ENCODE measurements at regions not wholly inside any gene's neighbourhood (a gene's known extent, or its start where the extent isn't known, plus 50 kb on each side); places are given as distances from the start of the nearest gene placed in this dataset.
"Not testable (repeated sequence)": the region's sequence is repeated elsewhere in the genome, so short reads cannot be mapped to it uniquely, and the experiment has no call there.

DNA sequence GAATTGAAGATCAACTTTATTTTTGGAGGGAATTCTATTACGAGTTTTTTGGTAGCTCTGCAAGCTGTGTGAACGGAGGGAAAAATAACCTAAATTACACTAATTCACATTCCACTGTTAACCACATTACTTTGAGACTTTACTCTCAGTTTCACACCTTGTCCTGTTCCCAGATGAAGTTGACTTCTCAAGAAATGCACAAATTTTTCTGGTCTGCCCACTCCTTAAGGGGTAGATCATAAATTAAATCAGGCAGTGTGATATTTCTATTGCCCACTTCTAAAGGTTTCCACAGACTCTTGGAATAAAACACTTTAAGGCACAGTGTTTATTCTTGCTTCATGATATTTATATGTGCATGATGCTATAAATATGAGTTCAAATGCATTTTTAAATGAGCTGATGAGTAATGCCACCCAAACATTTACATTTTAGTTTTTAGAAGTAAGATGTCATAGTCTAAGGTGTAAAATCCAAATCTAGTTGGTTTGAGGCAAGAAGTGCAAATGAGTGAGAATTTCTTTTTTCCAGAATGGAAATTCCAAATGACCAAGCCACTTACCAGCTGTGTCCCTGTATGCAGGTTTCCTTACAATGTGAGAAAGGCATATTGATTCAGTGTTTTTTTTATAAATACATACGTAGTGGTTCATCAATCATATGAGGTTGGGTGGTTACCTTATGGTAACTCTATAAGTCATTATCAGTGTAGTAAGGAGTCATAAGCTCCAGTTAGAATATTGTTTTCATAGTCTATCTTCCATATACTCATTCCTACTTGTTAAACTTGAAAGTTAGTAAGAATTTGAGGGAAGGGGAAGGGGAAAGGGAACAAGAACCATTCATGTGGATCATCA, 437.7 kb upstream of the MEF2C start:
- DNase-seq, result no peak

DNA sequence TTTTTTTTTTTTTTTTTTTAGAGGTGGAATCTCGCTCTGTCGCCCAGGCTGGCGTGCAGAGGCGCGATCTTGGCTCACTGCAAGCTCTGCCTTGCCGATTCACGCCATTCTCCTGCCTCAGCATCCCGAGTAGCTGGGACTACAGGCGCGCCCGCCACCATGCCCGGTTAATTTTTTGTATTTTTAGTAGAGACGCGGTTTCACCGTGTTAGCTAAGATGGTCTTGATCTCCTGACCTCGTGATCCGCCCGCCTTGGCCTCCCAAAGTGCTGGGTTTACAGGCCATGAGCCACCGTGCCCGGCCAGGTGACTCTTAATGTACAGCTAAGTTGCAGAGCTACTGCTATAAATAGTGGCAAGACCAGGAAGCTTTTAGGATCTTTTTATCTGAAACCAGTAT, 434.9 kb upstream of the MEF2C start:
- not testable (repeated sequence) for DNase-seq

DNA sequence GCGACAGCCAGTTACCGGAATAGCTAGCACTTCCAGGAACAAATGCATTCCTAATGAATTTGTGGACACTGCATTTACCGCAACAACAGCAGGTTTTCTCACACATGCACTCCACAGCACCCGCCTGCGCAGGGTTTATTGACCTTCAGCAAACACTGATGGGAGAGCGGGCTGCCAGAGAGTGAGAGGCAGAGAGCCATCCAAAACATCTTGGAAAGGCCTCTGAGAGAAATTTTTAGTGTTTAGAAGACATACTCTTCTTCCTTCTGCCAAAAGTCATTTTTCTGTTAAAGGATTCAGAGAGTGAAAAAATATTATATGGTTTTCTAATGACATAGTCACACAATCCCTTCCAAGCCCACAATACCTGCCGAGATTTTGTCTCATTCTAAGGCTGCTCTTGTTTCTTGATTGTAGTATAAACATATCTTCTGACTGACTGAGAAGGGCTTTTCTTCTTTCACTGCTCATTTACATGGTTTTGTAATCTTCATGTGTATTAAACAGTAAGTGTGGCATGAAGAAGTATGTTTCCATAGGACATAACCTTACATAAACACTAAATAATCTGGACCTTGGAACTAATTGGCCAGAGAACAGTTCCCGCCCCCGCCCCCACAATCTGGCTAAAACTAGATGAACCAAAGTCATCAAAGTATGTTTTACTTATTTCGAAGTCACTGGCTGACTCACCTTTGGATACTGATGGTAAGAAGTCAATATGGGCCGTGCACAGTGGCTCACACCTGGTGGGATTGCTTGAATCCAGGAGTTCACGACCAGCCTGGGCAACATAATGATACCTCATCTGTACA, 432.5 kb upstream of the MEF2C start:
- no peak for DNase-seq

DNA sequence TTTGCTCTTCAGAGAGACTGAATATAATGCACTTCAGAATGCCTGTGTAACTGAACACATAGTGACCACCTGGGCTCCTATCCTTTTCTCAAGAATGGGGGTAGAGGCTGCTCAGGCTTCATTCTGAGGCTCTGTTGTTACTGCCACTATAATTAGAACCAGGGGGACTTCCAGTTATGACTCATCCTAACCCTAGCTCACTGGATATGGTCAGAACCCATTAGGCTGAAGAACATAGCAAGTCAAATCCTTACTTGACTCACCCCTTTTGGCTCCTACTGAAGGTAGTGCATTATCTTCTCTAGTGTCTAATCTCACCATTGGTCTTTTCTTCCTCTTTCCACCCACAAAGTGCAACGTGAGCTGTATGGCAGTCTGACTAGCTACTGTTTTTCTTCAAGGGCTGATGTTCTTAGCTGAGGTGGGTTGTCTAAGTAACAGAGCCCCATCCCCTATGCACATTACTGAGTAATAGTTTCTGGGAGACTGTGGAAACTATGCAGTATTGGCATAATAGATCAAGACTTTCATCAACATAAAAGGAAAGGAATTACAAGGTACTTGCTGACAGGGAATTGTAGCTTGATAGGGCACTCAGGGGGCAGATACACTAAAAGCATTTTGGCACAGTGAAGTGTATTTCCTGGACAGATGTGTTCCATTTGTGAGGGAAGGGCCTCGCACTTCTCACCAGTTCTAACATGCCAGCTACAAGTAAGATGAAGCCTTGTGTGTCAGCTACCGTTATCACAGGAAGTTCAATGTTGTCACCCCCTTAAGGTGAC, 431.0 kb upstream of the MEF2C start:
- no peak for DNase-seq

DNA sequence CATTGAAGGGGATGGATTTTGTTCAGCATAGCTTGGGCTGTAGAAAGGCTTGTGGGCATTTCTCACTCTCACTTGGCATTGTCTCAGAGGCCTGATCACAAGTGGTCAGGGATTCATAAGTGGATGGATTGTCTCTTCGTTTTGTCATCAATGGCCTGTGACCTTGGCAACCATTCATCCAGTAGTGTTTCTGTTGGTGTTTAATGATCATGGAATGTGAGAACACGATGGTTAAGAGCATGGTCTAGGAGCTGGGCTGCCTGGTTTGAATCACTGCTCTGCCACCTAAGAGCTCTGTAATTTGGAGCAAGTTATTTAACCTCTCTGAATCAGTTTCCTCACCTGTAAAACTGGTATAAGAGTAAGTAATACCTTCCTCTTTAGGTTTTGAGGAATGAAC, 430.1 kb upstream of the MEF2C start:
- no peak for DNase-seq

DNA sequence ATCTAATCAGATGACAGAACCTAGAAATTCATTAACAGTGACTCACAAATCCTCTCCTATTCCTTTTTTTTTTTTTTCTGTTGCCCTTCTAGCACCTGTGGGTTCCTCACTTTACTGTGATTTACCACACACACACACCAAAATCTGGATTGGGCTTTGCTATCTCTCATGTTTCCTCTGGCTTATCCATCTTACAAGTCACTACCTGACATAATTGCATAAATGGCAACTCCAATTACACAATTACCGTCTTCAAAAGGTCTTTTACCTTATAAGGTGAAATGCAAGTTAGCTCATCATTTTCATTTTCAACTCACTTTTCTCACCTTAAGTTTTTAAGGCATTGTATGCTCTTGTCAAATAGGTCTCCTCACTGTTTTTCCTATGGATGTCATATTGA, 426.3 kb upstream of the MEF2C start:
- no peak for DNase-seq

DNA sequence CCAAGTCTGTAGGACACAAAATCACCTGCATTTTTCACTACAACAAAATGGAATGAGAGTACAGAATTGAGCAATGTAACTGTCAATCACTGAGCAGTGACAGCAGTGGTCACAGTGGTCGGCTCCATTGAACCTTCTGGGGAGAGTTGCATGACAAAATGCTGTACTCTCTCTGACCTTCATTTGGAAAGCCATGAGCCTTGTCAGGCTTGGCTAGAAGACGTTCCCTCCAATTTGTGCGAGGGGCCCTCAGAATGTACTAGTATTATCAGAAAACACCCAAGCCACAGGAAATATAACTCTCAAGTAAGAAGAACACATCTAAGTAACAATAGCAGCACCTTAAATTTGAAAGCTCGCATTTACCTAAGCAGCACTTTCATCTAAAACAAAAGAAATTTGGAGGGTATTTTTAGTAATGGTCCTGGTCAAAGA, 425.6 kb upstream of the MEF2C start:
- no peak for DNase-seq

DNA sequence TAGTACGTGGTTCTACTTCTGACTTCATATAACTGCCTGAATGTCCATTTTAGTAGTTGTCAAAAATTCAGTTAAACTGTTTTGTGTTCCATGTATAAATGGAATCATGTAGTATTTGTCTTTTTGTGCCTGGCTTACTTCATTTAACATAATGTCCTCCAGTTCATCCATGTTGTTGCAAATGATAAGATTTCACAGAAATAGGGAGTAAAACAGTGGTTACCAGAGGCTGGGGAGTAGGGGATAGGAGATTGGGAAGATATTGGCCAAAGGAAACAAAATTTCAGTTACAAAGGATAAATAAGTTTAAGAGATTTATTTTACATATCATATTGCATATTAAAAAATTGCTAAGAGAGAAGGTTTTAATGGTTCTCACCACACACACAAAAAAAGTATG, 425.0 kb upstream of the MEF2C start:
- no peak for DNase-seq

DNA sequence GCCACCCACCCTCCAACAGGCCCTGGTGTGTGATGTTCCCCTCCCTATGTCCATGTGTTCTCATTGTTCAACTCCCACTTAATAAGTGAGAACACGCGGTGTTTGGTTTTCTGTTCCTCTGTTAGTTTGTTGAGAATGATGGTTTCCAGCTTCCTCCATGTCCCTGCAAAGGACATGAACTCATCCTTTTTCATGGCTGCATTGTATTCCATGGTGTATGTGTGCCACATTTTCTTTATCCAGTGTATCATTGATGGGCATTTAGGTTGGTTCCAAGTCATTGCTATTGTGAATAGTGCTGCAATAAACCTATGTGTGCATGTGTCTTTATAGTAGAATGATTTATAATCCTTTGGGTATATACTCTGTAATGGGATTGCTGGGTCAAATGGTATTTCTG, 424.2 kb upstream of the MEF2C start:
- not testable (repeated sequence) for DNase-seq

DNA sequence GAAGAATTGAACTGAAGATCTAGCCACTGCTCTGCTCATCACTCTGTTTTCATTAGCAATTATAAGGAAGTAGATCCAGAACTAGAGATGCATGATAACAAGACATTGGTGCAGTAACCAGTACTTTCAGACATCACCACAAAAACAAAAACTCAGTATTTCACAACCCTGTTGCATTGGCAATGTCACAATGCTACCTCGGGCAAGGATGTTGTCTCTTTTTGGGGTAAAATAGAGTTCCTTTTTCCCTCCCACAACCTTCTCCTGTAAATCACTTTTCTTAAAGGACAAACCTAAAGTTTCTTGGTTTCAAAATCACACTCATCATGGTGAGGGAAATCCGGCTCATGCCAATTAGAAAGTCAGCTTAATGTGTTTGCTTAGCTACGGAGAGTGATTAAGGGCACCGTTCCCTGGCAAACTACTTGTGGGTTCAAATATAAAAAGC, 420.1 kb upstream of the MEF2C start:
- DNase-seq, result no peak

DNA sequence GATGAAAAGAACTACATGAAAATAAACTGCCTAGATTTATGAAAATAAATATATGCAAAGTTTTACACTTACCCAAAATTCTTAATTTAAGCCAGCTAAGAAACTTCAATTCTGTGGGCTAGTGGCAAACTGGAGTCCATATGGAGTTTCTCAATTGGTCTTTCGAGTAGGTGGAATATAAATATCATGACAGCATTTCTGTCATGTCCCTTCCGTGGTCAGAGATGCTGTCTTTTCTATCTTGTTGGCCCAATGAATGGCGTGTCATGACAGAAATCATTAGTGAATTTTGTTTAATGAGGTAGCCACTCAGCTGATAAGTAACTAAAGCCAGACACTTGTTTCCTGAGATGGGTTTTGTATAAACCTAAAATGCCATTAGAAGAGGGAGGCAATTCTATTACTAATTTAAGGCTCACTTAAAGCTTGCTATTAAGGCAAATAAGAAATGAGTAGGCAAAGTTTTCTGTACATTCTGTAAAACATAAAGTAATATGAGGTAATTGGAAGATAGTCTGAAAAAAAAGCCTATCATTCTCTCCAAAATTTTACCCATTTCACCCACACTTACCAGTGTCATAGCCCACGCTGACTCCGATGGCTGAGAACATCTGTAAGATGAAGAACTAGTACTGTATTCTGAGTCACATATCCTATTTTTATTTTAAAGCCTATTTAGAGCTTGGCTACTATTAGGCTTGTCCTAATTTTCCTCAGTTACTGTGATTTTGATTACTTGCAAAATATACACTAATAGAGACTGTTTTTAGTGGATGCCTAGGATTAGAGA, 419.3 kb upstream of the MEF2C start:
- DNase-seq, result no peak

DNA sequence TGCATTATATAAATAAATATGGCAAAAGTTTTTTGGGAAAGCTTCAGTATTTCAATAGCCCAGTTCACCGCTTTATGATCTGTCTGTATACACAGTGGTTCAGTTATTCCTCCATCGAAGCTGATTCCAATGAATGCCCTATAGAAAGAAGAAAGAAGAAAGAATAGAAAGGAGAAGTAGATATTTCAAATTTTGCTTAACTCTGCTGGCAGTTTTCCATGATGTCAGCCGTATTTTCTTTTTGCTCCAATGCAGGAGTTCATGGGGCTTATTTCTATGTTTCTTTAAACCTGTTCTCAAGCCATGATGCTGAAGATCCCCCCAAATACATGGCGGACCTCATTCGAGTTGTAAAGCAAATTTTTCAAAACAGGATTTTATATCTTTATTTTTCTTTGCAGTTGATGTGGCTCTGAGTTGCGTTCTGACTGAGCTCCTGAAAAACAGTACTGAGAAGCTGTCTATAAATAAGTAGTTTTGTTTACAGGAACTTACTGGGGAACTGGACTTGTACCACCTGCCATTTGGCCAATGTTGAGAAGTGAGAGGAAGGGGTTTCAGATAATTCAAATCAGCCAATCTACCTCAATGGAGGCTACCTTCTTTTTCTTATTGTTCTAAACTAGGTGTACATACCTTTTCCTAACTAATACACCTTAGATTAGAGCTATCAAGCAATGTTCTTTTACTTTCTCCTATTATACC, 418.5 kb upstream of the MEF2C start:
- DNase-seq, result no peak

DNA sequence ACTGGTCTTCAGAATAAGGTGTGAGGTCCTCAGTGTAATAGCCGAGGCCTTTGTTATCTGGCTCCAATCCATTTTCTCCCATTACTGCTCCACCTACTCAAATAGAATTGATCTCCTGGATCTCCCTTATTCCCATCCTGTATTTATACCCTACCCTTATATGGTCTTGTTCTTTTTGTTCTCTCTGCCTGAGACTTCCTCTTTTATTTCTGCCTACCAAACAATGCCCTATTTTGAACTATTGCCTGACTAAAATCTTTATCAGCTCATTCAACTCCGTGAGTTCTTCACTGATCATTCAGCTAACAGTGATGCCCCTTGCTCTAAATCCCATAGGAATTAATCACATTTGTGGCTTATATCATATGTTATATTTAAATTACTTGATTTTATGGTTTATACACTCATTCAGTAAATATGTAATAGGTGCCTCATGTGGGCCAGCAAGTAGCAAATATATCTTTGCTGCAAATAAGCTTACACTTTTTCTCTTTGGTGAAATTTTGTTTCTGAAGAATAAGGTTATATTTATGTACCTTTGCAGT, 417.5 kb upstream of the MEF2C start:
- no peak for DNase-seq

DNA sequence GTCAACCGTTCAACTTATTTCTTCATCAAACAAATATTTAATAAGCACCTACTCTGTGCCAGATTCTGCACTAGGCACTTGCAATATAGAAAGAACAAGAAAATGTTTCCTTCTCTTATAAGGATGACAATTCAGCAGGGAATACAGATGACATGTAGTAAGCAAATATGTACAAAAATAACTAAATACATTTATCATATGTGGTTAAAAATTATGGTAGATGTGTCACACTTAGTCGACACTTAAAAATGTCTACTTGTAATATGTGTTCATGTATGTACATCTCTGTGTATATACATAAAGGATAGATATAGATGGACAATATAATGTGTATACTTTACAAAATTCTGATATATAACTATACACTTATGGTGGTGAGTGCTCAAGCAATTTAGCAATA, 417.0 kb upstream of the MEF2C start:
- DNase-seq, result no peak

DNA sequence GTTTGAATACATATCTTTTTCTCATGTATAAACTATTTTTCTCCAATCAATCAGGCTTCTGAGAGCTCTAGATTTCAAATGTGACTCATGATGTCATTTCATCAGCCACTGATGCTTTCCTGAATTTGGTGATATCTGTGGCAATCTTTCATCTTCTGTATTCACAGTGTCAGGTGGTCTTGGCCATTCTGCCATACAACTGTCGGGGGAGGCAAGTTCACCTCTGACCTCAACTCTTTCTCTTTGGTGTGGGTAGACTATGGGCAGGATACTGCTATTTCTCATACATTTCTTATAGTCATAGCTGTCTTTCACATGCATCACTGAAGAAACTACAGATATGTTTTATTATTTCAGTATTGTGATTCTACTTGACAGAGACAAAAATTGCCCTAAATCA, 414.1 kb upstream of the MEF2C start:
- DNase-seq, result no peak

DNA sequence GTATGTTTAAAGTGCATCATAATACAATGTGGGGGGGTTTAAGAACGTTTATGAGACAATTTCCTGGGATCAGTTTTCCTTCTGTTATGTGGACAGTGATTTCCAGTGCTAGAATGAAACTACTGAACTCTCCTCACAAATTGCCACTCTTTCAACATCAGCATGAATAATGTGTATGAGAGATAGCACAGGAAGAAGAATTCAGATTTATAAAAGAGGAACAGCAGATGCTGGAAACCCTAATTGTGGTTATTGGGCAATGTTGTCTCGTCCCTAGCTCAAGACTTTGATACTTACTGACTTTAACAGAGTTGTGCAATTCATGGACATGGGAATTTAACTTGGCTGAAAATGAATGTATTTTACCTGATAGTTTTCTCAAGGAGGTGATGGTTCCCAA, 410.8 kb upstream of the MEF2C start:
- DNase-seq, result no peak

DNA sequence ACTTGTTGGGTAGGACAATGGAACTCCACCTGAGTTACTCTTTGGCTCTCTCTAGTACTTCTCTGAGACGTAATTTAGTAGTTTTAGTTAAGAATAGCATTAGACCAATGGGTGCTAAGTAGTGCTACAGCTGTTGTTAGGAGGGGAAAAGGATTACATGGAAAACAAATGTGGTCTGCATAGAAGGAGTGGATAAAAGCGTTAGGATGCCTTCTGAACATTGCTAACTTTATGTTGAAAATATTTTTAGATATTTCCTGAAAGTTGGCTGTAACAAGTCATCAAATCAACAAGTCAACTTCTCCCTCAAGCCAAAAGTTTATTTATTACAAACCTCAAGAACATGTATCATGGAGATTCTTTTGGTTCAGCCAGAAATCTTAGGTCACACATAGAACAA, 409.5 kb upstream of the MEF2C start:
- DNase-seq, result no peak

DNA sequence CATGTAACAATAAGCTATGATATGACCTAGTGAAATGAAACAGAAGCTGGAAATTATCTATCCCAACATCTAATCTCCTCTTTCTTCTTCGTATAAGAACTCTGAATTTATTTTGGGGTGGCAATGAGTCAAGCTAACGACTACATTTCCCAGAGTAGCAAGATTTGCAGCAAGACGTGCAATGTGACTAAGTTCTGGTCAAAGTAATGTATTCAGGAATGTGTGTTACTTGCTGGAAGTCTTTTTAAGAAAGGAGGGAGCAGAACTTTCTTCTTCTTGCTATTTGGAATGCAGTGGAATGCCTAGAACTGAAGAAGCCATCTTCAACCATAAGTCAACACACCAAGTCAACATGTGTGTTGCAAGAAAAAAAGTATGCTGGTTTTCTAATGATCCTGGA, 406.6 kb upstream of the MEF2C start:
- DNase-seq, result no peak

DNA sequence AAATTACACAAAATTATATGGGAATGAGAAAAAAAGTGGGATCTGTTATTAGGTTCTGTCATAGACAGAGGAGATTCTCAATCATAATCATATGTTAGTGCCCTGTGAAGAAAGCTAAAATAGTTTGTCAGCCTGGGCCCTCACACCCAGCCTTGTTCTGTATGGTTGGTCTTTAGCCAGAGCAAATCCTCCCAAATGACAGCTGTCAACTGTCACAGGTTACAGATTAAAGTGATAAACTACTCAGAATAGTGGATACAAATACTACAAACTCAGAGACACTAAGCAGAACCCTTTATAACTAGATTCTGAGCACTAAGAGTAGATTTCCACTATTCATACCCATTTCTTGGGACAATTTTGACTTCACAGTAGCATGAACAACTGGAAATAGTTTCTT, 405.0 kb upstream of the MEF2C start:
- no peak for DNase-seq

DNA sequence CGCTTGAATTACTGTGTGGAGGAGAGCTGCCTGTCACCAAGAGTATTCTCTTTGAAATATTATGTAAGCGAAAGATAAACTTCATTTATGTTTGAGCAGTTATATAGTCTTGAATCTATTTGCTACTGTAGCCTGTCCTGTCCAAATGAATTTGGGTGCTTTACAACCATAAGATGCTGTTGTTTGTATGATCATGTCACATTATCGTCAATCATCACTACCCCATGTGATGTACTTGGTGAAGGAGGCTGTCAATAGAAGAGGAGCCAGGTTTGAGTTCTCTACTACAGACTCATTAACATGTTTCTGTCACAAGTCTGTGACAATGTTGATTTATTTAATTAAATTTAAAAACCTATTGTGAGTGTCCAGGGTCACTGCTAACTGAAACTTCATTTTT, 403.3 kb upstream of the MEF2C start:
- DNase-seq, result no peak

DNA sequence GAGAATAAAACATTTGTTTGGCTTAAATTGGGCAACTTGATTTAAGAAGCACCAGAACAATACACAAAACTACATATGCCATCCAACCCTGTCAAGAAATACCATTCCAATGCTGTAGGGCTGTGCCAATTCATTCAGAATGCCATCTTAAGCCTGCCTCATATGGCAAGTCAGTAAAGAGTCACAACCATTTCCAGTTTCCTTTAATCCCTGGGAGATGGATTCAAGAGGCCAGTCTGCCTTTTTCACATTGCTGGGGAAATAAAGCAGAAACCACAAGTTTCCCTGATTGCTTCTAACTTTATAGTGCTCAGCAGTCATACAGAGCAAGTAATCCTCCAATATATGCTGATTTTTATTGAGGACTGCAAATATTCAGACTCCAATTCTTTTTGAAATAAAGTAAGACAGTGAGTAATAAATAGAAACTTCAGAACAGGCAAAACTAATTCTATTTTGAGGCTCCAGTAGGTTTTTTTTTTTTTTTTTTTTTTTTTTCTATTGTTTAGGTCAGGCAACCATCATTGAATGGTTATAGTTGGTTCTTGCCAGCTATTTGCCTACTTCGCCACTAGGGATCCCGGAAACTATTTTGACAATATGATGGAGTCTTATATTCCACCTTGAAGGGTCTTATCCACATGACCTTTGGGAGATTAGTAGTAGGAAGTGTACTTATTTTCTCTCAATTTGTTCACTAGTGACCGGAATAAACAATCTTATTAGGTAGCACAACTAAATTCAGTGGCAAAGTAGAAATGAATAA, 400.9 kb upstream of the MEF2C start:
- DNase-seq, result no peak
